GM12875 (cell line): ENCODE measurements at regions not wholly inside any gene's neighbourhood (a gene's known extent, or its start where the extent isn't known, plus 50 kb on each side); places are given as distances from the start of the nearest gene placed in this dataset.
"Not testable (repeated sequence)": the region's sequence is repeated elsewhere in the genome, so short reads cannot be mapped to it uniquely, and the experiment has no call there.

Experiments
- H3K4me3 ChIP-seq: one replicate; pipeline ENCODE4 v1.5.1; 2011; ENCODE audit warnings: low read depth, low read length, control low read depth
- CTCF ChIP-seq: IDR thresholded peaks from 2 replicates; pipeline ENCODE4 v1.5.1; 2011; ENCODE audit warnings: low read depth, mild to moderate bottlenecking, control low read depth, inconsistent platforms, low read length, moderate library complexity, borderline replicate concordance; ENCODE audit not compliant: insufficient read depth

DNA sequence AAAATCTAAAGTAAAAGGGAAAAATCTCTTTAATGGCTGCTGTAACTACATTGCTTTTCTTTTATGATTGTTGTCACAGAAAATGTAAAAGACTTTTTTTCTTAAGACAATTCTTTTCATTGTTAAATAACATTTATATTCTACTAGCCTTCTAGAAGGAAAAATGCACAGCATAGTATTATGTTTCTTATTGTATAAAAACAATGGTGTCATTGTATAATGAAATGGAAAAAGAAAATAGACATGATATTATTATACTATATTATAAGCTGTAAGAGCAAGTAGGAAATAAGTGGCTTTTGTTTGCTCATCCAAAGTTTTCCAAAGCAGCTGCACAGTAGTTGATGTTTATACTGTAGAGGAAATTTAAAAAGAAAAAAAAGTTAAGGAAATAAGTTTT, 1021.7 kb downstream of the EFNA5 start:
- TF ChIP-seq CTCF, result no peak
- no peak overlapping the region for H3K4me3 ChIP-seq

- TF ChIP-seq CTCF, result no peak
- no peak overlapping the region for H3K4me3 ChIP-seq
These were observed 1022.3 kb downstream of the EFNA5 start for GRCh38 chr5:106648401-106648800.

- no peak overlapping the region for H3K4me3 ChIP-seq
- TF ChIP-seq CTCF, result no peak
These were observed 1024.6 kb downstream of the EFNA5 start for GRCh38 chr5:106646106-106646505.

DNA sequence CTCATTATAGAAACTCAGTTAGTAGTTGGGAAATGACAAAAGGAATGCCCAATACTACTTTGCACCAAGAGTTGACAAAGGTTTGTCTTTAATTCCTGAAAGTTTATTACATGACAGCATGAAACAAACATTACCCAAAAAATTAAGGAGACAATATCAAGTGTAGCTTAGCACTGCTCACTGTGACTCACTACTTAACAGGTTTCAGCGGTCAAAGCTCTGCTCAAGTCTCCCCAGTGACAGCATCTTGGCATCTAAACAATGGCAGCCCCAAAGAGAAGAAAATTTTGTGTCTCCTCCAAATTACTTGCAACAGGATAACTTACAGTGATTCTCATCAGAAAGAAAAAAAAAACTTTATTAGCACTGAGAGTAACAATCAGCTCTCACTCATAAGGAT, 1030.2 kb downstream of the EFNA5 start:
- H3K4me3 ChIP-seq, result no peak overlapping the region
- TF ChIP-seq CTCF, result no peak

- no peak overlapping the region for H3K4me3 ChIP-seq
- no peak for TF ChIP-seq CTCF
These were observed 1031.2 kb downstream of the EFNA5 start for GRCh38 chr5:106639488-106639887.

DNA sequence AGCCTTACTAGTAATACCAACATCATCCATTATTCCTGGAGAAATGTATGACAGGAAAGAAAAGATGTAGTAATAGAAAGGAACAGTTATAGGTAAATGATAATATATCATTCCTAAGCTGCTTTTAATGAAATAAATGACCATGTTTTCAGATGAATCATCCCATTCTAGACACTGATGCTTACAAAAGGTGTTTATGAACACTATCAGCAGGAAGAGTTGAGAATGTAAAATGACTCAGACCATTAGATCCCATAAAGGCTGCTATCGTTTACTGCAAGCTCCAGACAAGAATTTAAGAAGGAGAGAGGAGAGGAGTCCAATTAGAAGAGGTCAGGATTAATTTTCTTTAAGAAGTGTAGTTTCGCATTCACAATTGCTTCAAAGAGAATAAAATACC, 1033.5 kb downstream of the EFNA5 start:
- H3K4me3 ChIP-seq, result no peak overlapping the region
- TF ChIP-seq CTCF, result no peak

DNA sequence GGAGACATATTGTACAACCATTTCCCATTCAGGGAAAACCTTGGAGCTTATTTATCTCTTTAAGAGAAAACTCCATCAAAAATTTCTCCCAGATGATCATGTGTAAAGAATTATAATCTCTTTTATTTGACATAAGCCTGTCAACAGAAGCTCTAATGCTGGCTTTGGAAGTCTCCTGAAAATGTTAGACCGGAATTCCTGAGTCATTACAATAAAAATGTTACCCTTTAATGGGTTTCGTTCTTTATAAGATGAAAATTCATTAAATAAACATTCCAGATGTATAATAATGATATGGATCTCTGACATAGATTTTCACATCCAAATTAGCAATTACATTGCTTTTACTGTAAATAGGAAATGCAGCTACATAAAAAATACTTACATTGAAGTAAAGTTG, 1036.4 kb downstream of the EFNA5 start:
- H3K4me3 ChIP-seq, result no peak overlapping the region
- no peak for TF ChIP-seq CTCF

GRCh38 chr5:106633825-106634224, 1036.9 kb downstream of the EFNA5 start:
- H3K4me3 ChIP-seq, result no peak overlapping the region

DNA sequence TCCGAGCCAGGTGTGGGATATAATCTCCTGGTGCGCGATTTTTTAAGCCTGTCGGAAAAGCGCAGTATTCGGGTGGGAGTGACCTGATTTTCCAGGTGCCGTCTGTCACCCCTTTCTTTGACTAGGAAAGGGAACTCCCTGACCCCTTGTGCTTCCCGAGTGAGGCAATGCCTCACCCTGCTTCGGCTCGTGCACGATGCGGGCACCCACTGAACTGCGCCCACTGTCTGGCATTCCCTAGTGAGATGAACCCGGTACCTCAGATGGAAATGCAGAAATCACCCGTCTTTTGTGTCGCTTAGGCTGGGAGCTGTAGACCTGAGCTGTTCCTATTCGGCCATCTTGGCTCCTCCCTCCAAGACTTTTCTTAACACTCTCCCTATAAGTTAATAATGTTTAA, 1042.3 kb downstream of the EFNA5 start:
- H3K4me3 ChIP-seq, result not testable (repeated sequence)

More at GRCh38 chr5:106633825-106634224, 1036.9 kb downstream of the EFNA5 start:
- TF ChIP-seq CTCF, result no peak
